SK-N-SH (cell line): ENCODE measurements at regions not wholly inside any gene's neighbourhood (a gene's known extent, or its start where the extent isn't known, plus 50 kb on each side); places are given as distances from the start of the nearest gene placed in this dataset.

Experiments
- EZH2phosphoT487 ChIP-seq: fragments of 200-600 bp; sonication (generic); IDR thresholded peaks from 2 replicates; pipeline ENCODE4 v1.6.1; 2017; ENCODE audit warnings: low read depth, mixed run types, mild to moderate bottlenecking, antibody characterized with exemption, moderate library complexity, borderline replicate concordance
- MXI1 ChIP-seq: IDR thresholded peaks from 2 replicates; pipeline ENCODE4 v1.6.1; 2012; ENCODE audit warnings: mild to moderate bottlenecking, low read depth, low read length, improper control_type of control experiment
- POLR2AphosphoS5 ChIP-seq: IDR thresholded peaks from 2 replicates; pipeline ENCODE4 v1.6.1; 2012; ENCODE audit warnings: low read depth, low read length

DNA sequence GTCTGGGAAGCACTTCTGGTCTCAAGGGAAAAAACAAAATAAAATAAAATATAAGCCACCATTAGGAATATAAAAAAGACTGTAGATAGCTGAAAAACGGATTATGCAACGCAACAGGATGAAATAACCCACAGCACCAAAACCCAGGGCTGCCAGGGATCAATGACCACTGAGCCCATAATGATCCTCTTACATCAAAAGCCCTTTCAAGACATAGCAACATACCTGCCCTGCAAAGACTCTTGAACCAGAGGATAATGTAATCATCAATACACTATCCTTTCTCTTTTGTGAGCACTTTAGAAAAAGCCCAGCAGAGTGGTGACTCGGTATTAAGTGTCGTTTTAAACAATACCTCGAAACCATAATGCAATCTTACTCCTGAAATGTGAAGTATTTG lies 235.0 kb upstream of the SOX21 start:
- no peak for TF ChIP-seq POLR2AphosphoS5
- TF ChIP-seq MXI1, result no peak
- TF ChIP-seq EZH2phosphoT487, result no peak
